Smooth muscle cell (in vitro differentiated cells): ENCODE measurements at regions not wholly inside any gene's neighbourhood (a gene's known extent, or its start where the extent isn't known, plus 50 kb on each side); places are given as distances from the start of the nearest gene placed in this dataset.

ENCODE experiments used
- DNase-seq: peaks from one replicate; lab custom pipeline; 2025; ENCODE audit not compliant: unreplicated experiment; lab: John Stamatoyannopoulos, UW
- H2AFZ ChIP-seq: fragments of 200-600 bp; sonication (generic); 2 replicates; pipeline ENCODE4 v1.6.0; 2016; ENCODE audit warnings: antibody characterized with exemption, low read depth, mild to moderate bottlenecking
- H3F3A ChIP-seq: fragments of 200-600 bp; sonication (generic); 2 replicates; pipeline ENCODE4 v1.6.0; 2017; ENCODE audit warnings: antibody characterized with exemption, low read depth
- H3K27ac ChIP-seq: fragments of 200-600 bp; sonication (generic); 2 replicates; pipeline ENCODE4 v1.5.1; 2016; ENCODE audit warnings: low read depth, mild to moderate bottlenecking
- H3K27me3 ChIP-seq: fragments of 200-600 bp; sonication (generic); 2 replicates; pipeline ENCODE4 v1.6.1; 2016; ENCODE audit warnings: low read depth, mild to moderate bottlenecking
- H3K36me3 ChIP-seq: fragments of 200-600 bp; sonication (generic); 2 replicates; pipeline ENCODE4 v1.5.1; 2016; ENCODE audit warnings: low read depth
- H3K4me1 ChIP-seq: fragments of 200-600 bp; sonication (generic); 2 replicates; pipeline ENCODE4 v1.5.1; 2016; ENCODE audit warnings: low read depth
- H3K4me2 ChIP-seq: fragments of 200-600 bp; sonication (generic); 2 replicates; pipeline ENCODE4 v1.6.0; 2016; ENCODE audit warnings: mild to moderate bottlenecking
- H3K4me3 ChIP-seq: fragments of 200-600 bp; sonication (generic); 2 replicates; pipeline ENCODE4 v1.5.1; 2016; ENCODE audit warnings: mild to moderate bottlenecking
- H3K79me2 ChIP-seq: fragments of 200-600 bp; sonication (generic); 2 replicates; pipeline ENCODE4 v1.6.0; 2016; ENCODE audit warnings: low read depth, mild to moderate bottlenecking
- H3K9ac ChIP-seq: fragments of 200-600 bp; sonication (generic); 2 replicates; pipeline ENCODE4 v1.6.0; 2016; ENCODE audit warnings: low read depth
- H3K9me3 ChIP-seq: fragments of 200-600 bp; sonication (generic); replicated peaks from 2 replicates; pipeline ENCODE4 v1.5.1; 2016; ENCODE audit warnings: low read depth
- H4K20me1 ChIP-seq: fragments of 200-600 bp; sonication (generic); 2 replicates; pipeline ENCODE4 v1.6.0; 2016; ENCODE audit warnings: low read depth
- CTCF ChIP-seq: fragments of 200-600 bp; sonication (generic); IDR thresholded peaks from 2 replicates; pipeline ENCODE4 v1.5.1; 2017; ENCODE audit warnings: borderline replicate concordance, mild to moderate bottlenecking, antibody characterized with exemption; ENCODE audit not compliant: insufficient read depth, poor library complexity, severe bottlenecking
- WGBS: methylation state at CpG from one replicate; pipeline ENCODE4 v1.1.7; 2016; ENCODE audit warnings: low lambda C conversion rate; 5-methylcytosine and 5-hydroxymethylcytosine counted together

- Histone ChIP-seq H2AFZ (no peak overlapping the region), H3K9me3 (no peaks in the 10 kb centered on the region), H3K27me3 (no peaks in the 10 kb centered on the region), H3K9ac (no peak overlapping the region), H3K36me3 (no peaks in the 10 kb centered on the region), H3F3A (no peaks in the 10 kb centered on the region), H3K4me2 (peak overlapping the region; percentile 50), H3K27ac (peak overlapping the region; percentile 38), H3K79me2 (no peaks in the 10 kb centered on the region), H3K4me1 (peaks cover 4% of the 10 kb centered on the region), H3K4me3 (no peak overlapping the region), H4K20me1 (no peaks in the 10 kb centered on the region)
- no peak for TF ChIP-seq CTCF
- WGBS, result 74% methylated on average over 4 of the region's 4 CpGs
- DNase-seq, result no peak
These were observed 111.2 kb upstream of the SLC38A2 start for GRCh38 chr12:46483572-46484395.

GRCh38 chr12:46480724-46481123, 108.2 kb upstream of the SLC38A2 start:
- no peak overlapping the region for H3K9ac ChIP-seq
- H3K36me3 ChIP-seq, result no peaks in the 10 kb centered on the region
- no peaks in the 10 kb centered on the region for H3K27me3 ChIP-seq
- 89% methylated on average over 1 of the region's 1 CpG for WGBS
- no peak overlapping the region for H3K27ac ChIP-seq
- no peaks in the 10 kb centered on the region for H3K79me2 ChIP-seq
- H2AFZ ChIP-seq, result no peak overlapping the region
- no peaks in the 10 kb centered on the region for H3K9me3 ChIP-seq
- no peak for TF ChIP-seq CTCF
- DNase-seq, result no peak
- H3K4me1 ChIP-seq, result peaks cover 4% of the 10 kb centered on the region
- H3K4me2 ChIP-seq, result no peak overlapping the region
- no peaks in the 10 kb centered on the region for H3F3A ChIP-seq
- no peaks in the 10 kb centered on the region for H4K20me1 ChIP-seq
- no peak overlapping the region for H3K4me3 ChIP-seq

GRCh38 chr12:46480316-46480715, 107.7 kb upstream of the SLC38A2 start:
- Histone ChIP-seq H3K9me3 (no peaks in the 10 kb centered on the region), H3K27me3 (no peaks in the 10 kb centered on the region), H2AFZ (no peak overlapping the region), H3K79me2 (no peaks in the 10 kb centered on the region), H3K4me1 (peaks cover 4% of the 10 kb centered on the region), H3F3A (no peaks in the 10 kb centered on the region), H4K20me1 (no peaks in the 10 kb centered on the region), H3K4me2 (no peak overlapping the region), H3K4me3 (no peak overlapping the region), H3K9ac (no peak overlapping the region), H3K27ac (no peak overlapping the region), H3K36me3 (no peaks in the 10 kb centered on the region)
- WGBS, result 86% methylated on average over 3 of the region's 3 CpGs
- no peak for TF ChIP-seq CTCF
- no peak for DNase-seq

- Histone ChIP-seq H4K20me1 (no peaks in the 10 kb centered on the region), H2AFZ (no peak overlapping the region), H3K4me1 (peaks cover 11% of the 10 kb centered on the region), H3K4me2 (no peak overlapping the region), H3K79me2 (no peaks in the 10 kb centered on the region), H3K27me3 (no peaks in the 10 kb centered on the region), H3K36me3 (no peaks in the 10 kb centered on the region), H3K9ac (no peak overlapping the region), H3K27ac (no peak overlapping the region), H3F3A (peaks cover 15% of the 10 kb centered on the region), H3K9me3 (no peaks in the 10 kb centered on the region), H3K4me3 (no peak overlapping the region)
- no peak for DNase-seq
- 97% methylated on average over 2 of the region's 2 CpGs for WGBS
- TF ChIP-seq CTCF, result no peak
These were observed 105.5 kb upstream of the SLC38A2 start for GRCh38 chr12:46478123-46478522.
